A549 (cell line): ENCODE measurements at regions not wholly inside any gene's neighbourhood (a gene's known extent, or its start where the extent isn't known, plus 50 kb on each side); places are given as distances from the start of the nearest gene placed in this dataset.

Source experiments
- ATAC-seq, 2 experiments: fragments of 200-7000 bp in 1 of 2; fragments of >200 bp in 1 of 2; cut with Nextera tagmentation in 1 of 2; cut with Tn5 transposase in 1 of 2; 3 replicates each; pipeline versions ENCODE4 v1.8.0 to v1.9.1; 2018 to 2020; ENCODE audit warnings: mild to moderate bottlenecking in 1 of 2, moderate library complexity in 1 of 2
- CTCF ChIA-PET: fragments of 300-600 bp; sonication (Branson Sonifier 250); formaldehyde crosslinking; extraction: SDS; loops from one replicate; lab custom pipeline; 2021; ENCODE audit warnings: antibody characterized with exemption, inconsistent platforms; lab: Yijun Ruan, JAX
- POLR2A ChIA-PET: fragments of 350-600 bp; formaldehyde crosslinking; extraction: SDS; loops from one replicate; lab custom pipeline; 2021; ENCODE audit warnings: antibody characterized with exemption, inconsistent platforms; lab: Yijun Ruan, JAX
- DNase-seq, 2 experiments: peaks; one replicate each; pipeline versions ENCODE4 v3.0.0 to v3.0.0-alpha.2; 2011 to 2016; ENCODE audit warnings: low read depth in 1 of 2, low spot score in 1 of 2
- FAIRE-seq: peaks from 2 replicates; lab custom pipeline; 2011; peaks lifted over from hg19 to GRCh38; lab: Jason Lieb, UNC
- H3K27ac ChIP-seq, 2 experiments: fragments of >200 bp; sonication (Bioruptor Twin); formaldehyde crosslinking; 3 replicates each; pipeline ENCODE4 v1.5.1; 2016 to 2017
- H3K4me1 ChIP-seq: fragments of >200 bp; sonication (Bioruptor Twin); formaldehyde crosslinking; 3 replicates; pipeline ENCODE4 v1.6.1; 2016
- H3K4me2 ChIP-seq: fragments of >200 bp; sonication (Bioruptor Twin); formaldehyde crosslinking; 3 replicates; pipeline ENCODE4 v1.6.1; 2016
- H3K4me3 ChIP-seq: fragments of >200 bp; sonication (Bioruptor Twin); formaldehyde crosslinking; 3 replicates; pipeline ENCODE4 v1.5.1; 2016
- H3K9me3 ChIP-seq: fragments of >200 bp; sonication (Bioruptor Twin); formaldehyde crosslinking; 3 replicates; pipeline ENCODE4 v1.6.1; 2016
- BHLHE40 ChIP-seq: IDR thresholded peaks from 2 replicates; pipeline ENCODE4 v1.6.1; 2012; ENCODE audit warnings: low read depth, low read length, inconsistent platforms
- CBX2 ChIP-seq: fragments of 200-600 bp; sonication (generic); IDR thresholded peaks from 2 replicates; pipeline ENCODE4 v1.6.1; 2016; ENCODE audit warnings: low read depth, mild to moderate bottlenecking, borderline replicate concordance
- CBX8 ChIP-seq: fragments of 200-600 bp; sonication (generic); IDR thresholded peaks from 2 replicates; pipeline ENCODE4 v1.6.1; 2016
- E2F6 ChIP-seq: IDR thresholded peaks from 2 replicates; pipeline ENCODE4 v1.6.1; 2012; ENCODE audit warnings: low read depth, borderline replicate concordance
- EHF ChIP-seq: fragments of 250-450 bp; sonication (Bioruptor Pico); IDR thresholded peaks from 2 replicates; pipeline ENCODE4 v1.5.0; 2020; ENCODE audit warnings: mild to moderate bottlenecking
- EP300 ChIP-seq, 2 experiments: fragments of >200 bp; sonication (Bioruptor Twin); formaldehyde crosslinking; IDR thresholded peaks; 2 replicates in 1 of 2; 3 replicates in 1 of 2; pipeline ENCODE4 v1.6.1; 2016 to 2017
- FOSB ChIP-seq: fragments of 250-450 bp; sonication (Bioruptor Pico); IDR thresholded peaks from 2 replicates; pipeline ENCODE4 v1.5.0; 2020; ENCODE audit warnings: mild to moderate bottlenecking, moderate library complexity
- FOXS1 ChIP-seq: fragments of 250-450 bp; sonication (Bioruptor Pico); IDR thresholded peaks from 2 replicates; pipeline ENCODE4 v1.5.0; 2020; ENCODE audit warnings: mild to moderate bottlenecking, moderate library complexity
- GATA3 ChIP-seq: IDR thresholded peaks from 2 replicates; pipeline ENCODE4 v1.6.1; 2012; ENCODE audit warnings: borderline replicate concordance
- HMGXB4 ChIP-seq: fragments of 250-450 bp; sonication (Bioruptor Pico); IDR thresholded peaks from 2 replicates; pipeline ENCODE4 v1.5.0; 2021; ENCODE audit warnings: mild to moderate bottlenecking, moderate library complexity, borderline replicate concordance
- HOXB5 ChIP-seq: fragments of 250-450 bp; sonication (Bioruptor Pico); IDR thresholded peaks from 2 replicates; pipeline ENCODE4 v1.5.0; 2020; ENCODE audit warnings: mild to moderate bottlenecking, moderate library complexity
- MAFK ChIP-seq: fragments of 450-650 bp; IDR thresholded peaks from 2 replicates; pipeline ENCODE4 v1.6.1; 2014; ENCODE audit not compliant: partially characterized antibody
- MAZ ChIP-seq: fragments of 150-350 bp; IDR thresholded peaks from 2 replicates; pipeline ENCODE4 v1.6.1; 2014; ENCODE audit warnings: antibody characterized with exemption, low read depth, low read length, borderline replicate concordance
- NPAS2 ChIP-seq: fragments of 250-450 bp; sonication (Bioruptor Pico); IDR thresholded peaks from 2 replicates; pipeline ENCODE4 v1.8.0; 2022; ENCODE audit warnings: mild to moderate bottlenecking, moderate library complexity, borderline replicate concordance
- PHF8 ChIP-seq: fragments of 200-600 bp; sonication (generic); IDR thresholded peaks from 2 replicates; pipeline ENCODE4 v1.6.1; 2016; ENCODE audit warnings: low read depth, mild to moderate bottlenecking, antibody characterized with exemption, moderate library complexity, borderline replicate concordance
- RFX5 ChIP-seq: fragments of 450-650 bp; IDR thresholded peaks from 2 replicates; pipeline ENCODE4 v1.7.1; 2014; ENCODE audit warnings: antibody characterized with exemption, mild to moderate bottlenecking, moderate library complexity
- SMC3 ChIP-seq: fragments of >200 bp; sonication (Bioruptor Twin); formaldehyde crosslinking; IDR thresholded peaks from 3 replicates; pipeline ENCODE4 v1.6.1; 2018; ENCODE audit warnings: inconsistent platforms
- SREBF2 ChIP-seq: fragments of 450-650 bp; IDR thresholded peaks from 2 replicates; pipeline ENCODE4 v1.6.1; 2014; ENCODE audit warnings: mild to moderate bottlenecking, moderate library complexity
- TFCP2L1 ChIP-seq: fragments of 250-450 bp; sonication (Bioruptor Pico); IDR thresholded peaks from 2 replicates; pipeline ENCODE4 v1.5.0; 2021; ENCODE audit warnings: mild to moderate bottlenecking
- USF2 ChIP-seq: fragments of 450-650 bp; IDR thresholded peaks from 2 replicates; pipeline ENCODE4 v1.6.1; 2014; ENCODE audit warnings: antibody characterized with exemption
- ZC3H11A ChIP-seq: fragments of 450-650 bp; IDR thresholded peaks from 2 replicates; pipeline ENCODE4 v1.6.1; 2014; ENCODE audit warnings: antibody characterized with exemption, mild to moderate bottlenecking
- ZFP36 ChIP-seq: fragments of 450-650 bp; IDR thresholded peaks from 2 replicates; pipeline ENCODE4 v1.6.1; 2014; ENCODE audit warnings: borderline replicate concordance; ENCODE audit not compliant: partially characterized antibody
- WGBS: methylation state at CpG from one replicate; pipeline ENCODE4 v1.1.6; 2017; ENCODE audit errors: missing lambda C conversion rate; 5-methylcytosine and 5-hydroxymethylcytosine counted together
- TF ChIP-seq, protein P1 (sequence below): IDR thresholded peaks from 2 replicates; pipeline ENCODE4 v1.6.1; 2012
- TF ChIP-seq, protein P2 (sequence below): fragments of 200-600 bp; sonication (generic); IDR thresholded peaks from 2 replicates; pipeline ENCODE4 v1.6.1; 2016; ENCODE audit warnings: antibody characterized with exemption, mild to moderate bottlenecking, moderate library complexity
- TF ChIP-seq, protein P3 (sequence below): fragments of >200 bp; sonication (Bioruptor Twin); formaldehyde crosslinking; IDR thresholded peaks from 3 replicates; pipeline ENCODE4 v1.6.1; 2016

DNA sequence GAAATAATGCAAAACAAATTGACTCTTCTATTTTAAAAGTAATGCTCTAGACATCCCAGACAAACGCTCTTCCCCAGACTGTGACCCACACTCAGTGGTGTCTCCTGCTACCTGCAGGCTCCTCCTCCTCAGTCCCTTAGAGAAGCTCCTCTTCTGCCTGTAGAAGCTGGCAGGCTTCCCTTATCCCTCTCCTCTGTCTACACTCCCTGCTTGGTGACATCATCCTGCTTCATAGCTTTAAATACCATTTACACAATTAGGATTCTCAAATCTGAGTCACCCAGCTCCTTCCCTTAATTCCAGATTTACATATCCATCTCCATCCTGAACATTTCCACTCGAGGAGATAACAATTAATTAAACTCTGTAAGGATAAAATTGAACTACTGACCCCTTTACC is 167.9 kb downstream of the FBXO15 start:
- TF ChIP-seq, protein P1, sequence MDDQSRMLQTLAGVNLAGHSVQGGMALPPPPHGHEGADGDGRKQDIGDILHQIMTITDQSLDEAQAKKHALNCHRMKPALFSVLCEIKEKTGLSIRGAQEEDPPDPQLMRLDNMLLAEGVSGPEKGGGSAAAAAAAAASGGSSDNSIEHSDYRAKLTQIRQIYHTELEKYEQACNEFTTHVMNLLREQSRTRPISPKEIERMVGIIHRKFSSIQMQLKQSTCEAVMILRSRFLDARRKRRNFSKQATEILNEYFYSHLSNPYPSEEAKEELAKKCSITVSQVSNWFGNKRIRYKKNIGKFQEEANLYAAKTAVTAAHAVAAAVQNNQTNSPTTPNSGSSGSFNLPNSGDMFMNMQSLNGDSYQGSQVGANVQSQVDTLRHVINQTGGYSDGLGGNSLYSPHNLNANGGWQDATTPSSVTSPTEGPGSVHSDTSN = no peak
- TF ChIP-seq SMC3 (no peak), TFCP2L1 (no peak), PHF8 (no peak), CBX2 (no peak), SREBF2 (no peak), ZC3H11A (no peak), EP300 (IDR thresholded peaks at IDR 0.05) (no peak), E2F6 (no peak), HOXB5 (no peak), BHLHE40 (no peak), RFX5 (no peak), GATA3 (no peak), ZFP36 (no peak), CBX8 (no peak), NPAS2 (CRISPR knock-in tag) (no peak), EHF (CRISPR knock-in tag) (no peak), HMGXB4 (CRISPR knock-in tag) (no peak), USF2 (no peak)
- TF ChIP-seq, protein P2, sequence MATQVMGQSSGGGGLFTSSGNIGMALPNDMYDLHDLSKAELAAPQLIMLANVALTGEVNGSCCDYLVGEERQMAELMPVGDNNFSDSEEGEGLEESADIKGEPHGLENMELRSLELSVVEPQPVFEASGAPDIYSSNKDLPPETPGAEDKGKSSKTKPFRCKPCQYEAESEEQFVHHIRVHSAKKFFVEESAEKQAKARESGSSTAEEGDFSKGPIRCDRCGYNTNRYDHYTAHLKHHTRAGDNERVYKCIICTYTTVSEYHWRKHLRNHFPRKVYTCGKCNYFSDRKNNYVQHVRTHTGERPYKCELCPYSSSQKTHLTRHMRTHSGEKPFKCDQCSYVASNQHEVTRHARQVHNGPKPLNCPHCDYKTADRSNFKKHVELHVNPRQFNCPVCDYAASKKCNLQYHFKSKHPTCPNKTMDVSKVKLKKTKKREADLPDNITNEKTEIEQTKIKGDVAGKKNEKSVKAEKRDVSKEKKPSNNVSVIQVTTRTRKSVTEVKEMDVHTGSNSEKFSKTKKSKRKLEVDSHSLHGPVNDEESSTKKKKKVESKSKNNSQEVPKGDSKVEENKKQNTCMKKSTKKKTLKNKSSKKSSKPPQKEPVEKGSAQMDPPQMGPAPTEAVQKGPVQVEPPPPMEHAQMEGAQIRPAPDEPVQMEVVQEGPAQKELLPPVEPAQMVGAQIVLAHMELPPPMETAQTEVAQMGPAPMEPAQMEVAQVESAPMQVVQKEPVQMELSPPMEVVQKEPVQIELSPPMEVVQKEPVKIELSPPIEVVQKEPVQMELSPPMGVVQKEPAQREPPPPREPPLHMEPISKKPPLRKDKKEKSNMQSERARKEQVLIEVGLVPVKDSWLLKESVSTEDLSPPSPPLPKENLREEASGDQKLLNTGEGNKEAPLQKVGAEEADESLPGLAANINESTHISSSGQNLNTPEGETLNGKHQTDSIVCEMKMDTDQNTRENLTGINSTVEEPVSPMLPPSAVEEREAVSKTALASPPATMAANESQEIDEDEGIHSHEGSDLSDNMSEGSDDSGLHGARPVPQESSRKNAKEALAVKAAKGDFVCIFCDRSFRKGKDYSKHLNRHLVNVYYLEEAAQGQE = no peak
- TF ChIP-seq, all 56 proteins: peak for 0
- WGBS = 8% methylated on average over 2 of the region's 2 CpGs
- Histone ChIP-seq H3K9me3 (no peaks in the 10 kb centered on the region), H3K27ac (no peak overlapping the region), H3K4me2 (no peak overlapping the region), H3K4me3 (no peak overlapping the region), H3K4me1 (no peaks in the 10 kb centered on the region)
- no peak for DNase-seq
- FAIRE-seq = no peak
- ChIA-PET POLR2A (no interaction called here), CTCF (interaction anchor here (0.5 to 1.9 kb wide), 13 partner anchors 7 to 1279 kb away, joined by 3 to 12 read pairs (median 3); no protein-coding TSS in a partner anchor)
- no peak for ATAC-seq

DNA sequence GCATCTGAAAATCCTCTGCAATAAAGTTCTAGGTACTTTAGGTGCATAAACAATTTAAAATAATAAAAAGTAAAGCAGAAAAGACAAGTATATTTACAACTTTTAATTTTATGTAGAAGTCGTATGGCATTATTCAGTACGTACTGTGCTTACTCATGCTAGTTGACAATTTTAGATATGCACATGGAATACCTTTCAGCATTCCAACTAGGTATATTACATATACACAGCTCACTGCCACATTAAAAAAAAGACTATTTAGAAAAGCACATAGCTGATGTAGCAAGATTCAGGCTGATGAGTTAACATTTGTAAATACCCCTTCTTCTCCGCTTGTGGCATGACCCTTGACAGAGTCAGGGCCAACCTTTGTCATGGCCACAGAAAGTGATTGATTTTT is 171.2 kb downstream of the FBXO15 start:
- POLR2A ChIA-PET = no interaction called here
- DNase-seq (no peak), ATAC-seq (no peak), FAIRE-seq (no peak)
- 81% methylated on average over 3 of the region's 3 CpGs for WGBS
- no peaks in the 10 kb centered on the region for H3K4me1 ChIP-seq
- CTCF ChIA-PET = no interaction called here
- no peak overlapping the region for H3K27ac ChIP-seq
- TF ChIP-seq, protein P3, sequence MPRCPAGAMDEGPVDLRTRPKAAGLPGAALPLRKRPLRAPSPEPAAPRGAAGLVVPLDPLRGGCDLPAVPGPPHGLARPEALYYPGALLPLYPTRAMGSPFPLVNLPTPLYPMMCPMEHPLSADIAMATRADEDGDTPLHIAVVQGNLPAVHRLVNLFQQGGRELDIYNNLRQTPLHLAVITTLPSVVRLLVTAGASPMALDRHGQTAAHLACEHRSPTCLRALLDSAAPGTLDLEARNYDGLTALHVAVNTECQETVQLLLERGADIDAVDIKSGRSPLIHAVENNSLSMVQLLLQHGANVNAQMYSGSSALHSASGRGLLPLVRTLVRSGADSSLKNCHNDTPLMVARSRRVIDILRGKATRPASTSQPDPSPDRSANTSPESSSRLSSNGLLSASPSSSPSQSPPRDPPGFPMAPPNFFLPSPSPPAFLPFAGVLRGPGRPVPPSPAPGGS = no peak
- TF ChIP-seq FOSB (no peak), FOXS1 (no peak), MAZ (no peak), MAFK (no peak)
- H3K9me3 ChIP-seq = no peaks in the 10 kb centered on the region
- no peak overlapping the region for H3K4me3 ChIP-seq
- no peak overlapping the region for H3K4me2 ChIP-seq
